ENCODE measurements at regions not wholly inside any gene's neighbourhood (a gene's known extent, or its start where the extent isn't known, plus 50 kb on each side); places are given as distances from the start of the nearest gene placed in this dataset.

DNA sequence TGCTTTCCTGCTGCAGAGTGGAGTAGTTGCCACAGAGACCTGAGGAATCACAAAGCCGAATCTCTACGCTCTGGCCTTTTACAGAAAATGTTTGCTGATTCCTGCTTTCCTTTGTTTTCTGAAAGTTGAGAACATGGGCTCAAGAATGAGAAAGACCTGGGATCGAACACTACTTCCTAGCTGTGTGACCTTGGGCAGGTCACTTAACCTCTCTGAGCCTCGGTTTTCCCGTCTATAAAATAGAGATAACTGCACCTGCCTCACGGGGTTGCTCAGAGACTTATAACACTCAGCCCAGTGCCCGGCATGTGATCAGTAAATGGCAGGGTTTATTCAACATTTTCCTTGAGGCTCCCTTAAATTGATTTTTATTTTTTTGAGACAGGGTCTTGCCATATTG lies 70.9 kb upstream of the ALX4 start:
- H3K27me3 Mint-ChIP-seq = peaks cover 28% of the 10 kb centered on the region
- TF ChIP-seq, protein P1, sequence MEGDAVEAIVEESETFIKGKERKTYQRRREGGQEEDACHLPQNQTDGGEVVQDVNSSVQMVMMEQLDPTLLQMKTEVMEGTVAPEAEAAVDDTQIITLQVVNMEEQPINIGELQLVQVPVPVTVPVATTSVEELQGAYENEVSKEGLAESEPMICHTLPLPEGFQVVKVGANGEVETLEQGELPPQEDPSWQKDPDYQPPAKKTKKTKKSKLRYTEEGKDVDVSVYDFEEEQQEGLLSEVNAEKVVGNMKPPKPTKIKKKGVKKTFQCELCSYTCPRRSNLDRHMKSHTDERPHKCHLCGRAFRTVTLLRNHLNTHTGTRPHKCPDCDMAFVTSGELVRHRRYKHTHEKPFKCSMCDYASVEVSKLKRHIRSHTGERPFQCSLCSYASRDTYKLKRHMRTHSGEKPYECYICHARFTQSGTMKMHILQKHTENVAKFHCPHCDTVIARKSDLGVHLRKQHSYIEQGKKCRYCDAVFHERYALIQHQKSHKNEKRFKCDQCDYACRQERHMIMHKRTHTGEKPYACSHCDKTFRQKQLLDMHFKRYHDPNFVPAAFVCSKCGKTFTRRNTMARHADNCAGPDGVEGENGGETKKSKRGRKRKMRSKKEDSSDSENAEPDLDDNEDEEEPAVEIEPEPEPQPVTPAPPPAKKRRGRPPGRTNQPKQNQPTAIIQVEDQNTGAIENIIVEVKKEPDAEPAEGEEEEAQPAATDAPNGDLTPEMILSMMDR (conservative IDR thresholded peaks at IDR 0.05) = no peak
- no peak overlapping the region for H3K4me3 Mint-ChIP-seq
- H3K36me3 Mint-ChIP-seq = no peaks in the 10 kb centered on the region
- no peaks in the 10 kb centered on the region for H3K9me3 Mint-ChIP-seq
- DNase-seq (ENCODE audit: extremely low spot score, unreplicated experiment) = no peak
- H3K4me1 Mint-ChIP-seq (ENCODE audit: unreplicated experiment) = peaks cover 2% of the 10 kb centered on the region
- H3K27ac Mint-ChIP-seq = no peak overlapping the region

DNA sequence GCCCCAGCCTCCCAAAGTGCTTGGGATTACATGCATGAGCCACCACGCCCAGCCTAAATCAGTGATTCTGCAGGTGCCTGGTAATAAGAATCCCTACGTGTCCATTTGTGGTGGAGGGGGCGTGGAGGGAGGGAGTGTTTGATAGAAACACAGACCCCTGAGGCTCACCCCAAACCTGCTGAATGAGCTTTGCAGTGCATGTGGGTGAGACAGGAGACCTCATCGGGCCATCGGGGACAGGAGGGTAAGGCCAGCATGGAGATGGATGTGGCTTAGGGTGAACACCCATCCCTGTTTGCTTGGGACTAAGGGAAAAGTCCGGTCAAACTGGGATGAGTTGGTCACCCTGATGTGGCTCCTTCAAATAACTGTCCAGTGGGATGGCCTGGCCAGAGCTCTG lies 71.3 kb upstream of the ALX4 start:
- DNase-seq (ENCODE audit: extremely low spot score, unreplicated experiment) = no peak
- TF ChIP-seq, protein P1 (conservative IDR thresholded peaks at IDR 0.05) = no peak
- H3K4me1 Mint-ChIP-seq (ENCODE audit: unreplicated experiment) = peaks cover 6% of the 10 kb centered on the region
- no peak overlapping the region for H3K4me3 Mint-ChIP-seq
- peaks cover 32% of the 10 kb centered on the region for H3K27me3 Mint-ChIP-seq
- H3K36me3 Mint-ChIP-seq = no peaks in the 10 kb centered on the region
- no peak overlapping the region for H3K27ac Mint-ChIP-seq
- no peaks in the 10 kb centered on the region for H3K9me3 Mint-ChIP-seq

DNA sequence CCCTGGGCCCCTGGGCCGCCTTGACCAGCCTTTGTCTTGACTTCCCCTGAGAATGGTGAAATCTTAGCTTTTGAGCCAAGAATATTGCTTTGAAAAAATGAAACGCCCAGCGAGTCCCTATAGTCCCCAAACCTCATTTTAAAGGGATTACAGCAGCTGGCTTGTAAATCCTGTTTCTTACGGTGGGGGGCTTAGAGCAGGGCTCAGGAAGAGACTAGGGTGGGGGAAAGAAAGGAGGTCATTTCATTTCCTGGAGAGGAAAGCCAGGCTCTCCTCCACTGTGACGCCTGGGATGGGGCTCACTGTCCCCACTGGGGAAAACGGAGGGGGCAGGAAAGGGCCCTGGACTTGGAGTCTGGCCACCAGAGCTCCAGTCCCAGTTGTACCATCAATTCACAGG lies 72.2 kb upstream of the ALX4 start:
- Mint-ChIP-seq H3K4me1 (ENCODE audit: unreplicated experiment) (peaks cover 10% of the 10 kb centered on the region), H3K27me3 (peaks cover 35% of the 10 kb centered on the region), H3K4me3 (no peak overlapping the region), H3K9me3 (no peaks in the 10 kb centered on the region), H3K27ac (no peak overlapping the region), H3K36me3 (no peaks in the 10 kb centered on the region)
- TF ChIP-seq, protein P1 (conservative IDR thresholded peaks at IDR 0.05) = no peak
- DNase-seq (ENCODE audit: extremely low spot score, unreplicated experiment) = no peak

DNA sequence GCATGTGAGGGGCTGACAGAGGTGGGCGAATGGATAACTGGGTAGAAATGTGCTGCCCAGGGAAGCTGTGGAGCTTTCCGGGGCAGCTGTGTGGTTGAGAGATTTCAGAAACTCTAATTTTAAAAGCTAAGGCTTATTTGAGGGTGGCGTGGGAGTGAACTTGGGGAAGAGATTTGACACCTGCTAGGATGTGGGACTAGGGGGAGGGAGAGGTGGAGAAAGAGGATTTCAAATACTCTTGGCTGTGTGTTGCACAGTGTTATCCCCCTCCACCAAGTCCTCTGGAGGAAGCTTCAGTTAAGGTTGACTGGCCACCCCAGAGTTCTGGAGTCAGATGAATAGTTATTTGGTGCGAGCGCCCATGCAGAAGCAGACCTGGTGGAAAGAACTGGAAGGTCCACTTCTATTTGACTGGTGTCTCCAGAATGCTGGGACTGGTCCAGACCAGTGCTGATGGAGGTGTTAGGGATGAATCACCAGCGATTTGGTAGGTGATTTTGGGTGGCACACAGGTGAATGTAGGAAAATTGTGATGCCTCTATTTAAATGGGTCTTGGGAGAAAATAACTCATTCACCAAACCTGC lies 72.8 kb upstream of the ALX4 start:
- Mint-ChIP-seq H3K4me3 (no peak overlapping the region), H3K4me1 (ENCODE audit: unreplicated experiment) (peaks cover 10% of the 10 kb centered on the region), H3K27me3 (peaks cover 35% of the 10 kb centered on the region), H3K27ac (no peak overlapping the region), H3K36me3 (no peaks in the 10 kb centered on the region), H3K9me3 (no peaks in the 10 kb centered on the region)
- TF ChIP-seq, protein P1 (conservative IDR thresholded peaks at IDR 0.05) = no peak
- DNase-seq (ENCODE audit: extremely low spot score, unreplicated experiment) = no peak

DNA sequence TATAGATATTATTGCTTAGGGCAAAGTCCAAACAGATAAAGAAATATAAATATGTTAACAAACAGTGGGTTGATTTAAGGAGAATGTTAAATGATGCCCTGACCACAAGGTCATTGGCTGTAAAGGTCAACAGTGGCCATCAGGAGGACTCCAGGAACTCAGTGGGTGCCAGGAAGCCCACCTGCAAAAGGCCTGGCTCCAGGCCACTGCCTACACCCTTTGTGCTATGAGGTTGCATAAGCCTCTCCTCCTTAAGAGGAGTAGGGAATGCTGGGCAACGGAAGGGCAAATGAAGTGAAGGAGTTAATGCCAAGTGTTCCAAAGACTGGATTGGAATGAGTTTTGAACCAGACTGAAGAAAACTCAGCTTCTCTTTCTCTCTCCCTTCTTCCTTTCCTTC lies 73.3 kb upstream of the ALX4 start:
- TF ChIP-seq, protein P1 (conservative IDR thresholded peaks at IDR 0.05) = no peak
- Mint-ChIP-seq H3K36me3 (no peaks in the 10 kb centered on the region), H3K27ac (no peak overlapping the region), H3K9me3 (no peaks in the 10 kb centered on the region), H3K27me3 (peaks cover 35% of the 10 kb centered on the region), H3K4me3 (no peak overlapping the region), H3K4me1 (ENCODE audit: unreplicated experiment) (peaks cover 10% of the 10 kb centered on the region)
- DNase-seq (ENCODE audit: extremely low spot score, unreplicated experiment) = no peak

DNA sequence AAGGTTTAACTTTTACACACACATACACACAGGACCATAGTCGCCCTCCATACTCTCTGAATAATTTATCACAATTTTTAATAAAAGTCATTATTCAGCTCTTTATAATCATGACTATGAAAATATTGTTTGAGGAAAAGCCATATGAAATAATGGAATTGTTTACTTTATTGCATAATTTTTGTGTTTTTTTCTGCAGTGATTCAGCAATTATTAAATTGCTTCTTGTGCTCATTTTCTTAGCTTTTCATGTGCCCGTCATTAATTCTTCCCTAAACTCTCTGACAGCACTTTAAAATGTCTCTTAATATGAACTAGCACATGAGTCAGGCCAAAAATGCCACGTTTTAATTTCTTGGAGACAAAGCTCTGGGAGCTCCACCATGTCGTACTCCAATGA lies 77.5 kb upstream of the ALX4 start:
- peaks cover 10% of the 10 kb centered on the region for H3K4me1 Mint-ChIP-seq (ENCODE audit: unreplicated experiment)
- no peaks in the 10 kb centered on the region for H3K36me3 Mint-ChIP-seq
- H3K27me3 Mint-ChIP-seq = peaks cover 39% of the 10 kb centered on the region
- TF ChIP-seq, protein P1 (conservative IDR thresholded peaks at IDR 0.05) = no peak
- H3K9me3 Mint-ChIP-seq = no peaks in the 10 kb centered on the region
- H3K27ac Mint-ChIP-seq = no peak overlapping the region
- DNase-seq (ENCODE audit: extremely low spot score, unreplicated experiment) = no peak
- H3K4me3 Mint-ChIP-seq = no peak overlapping the region

Data from type B pancreatic cell (in vitro differentiated cells).